ENCODE measurements at regions not wholly inside any gene's neighbourhood (a gene's known extent, or its start where the extent isn't known, plus 50 kb on each side); places are given as distances from the start of the nearest gene placed in this dataset.

DNA sequence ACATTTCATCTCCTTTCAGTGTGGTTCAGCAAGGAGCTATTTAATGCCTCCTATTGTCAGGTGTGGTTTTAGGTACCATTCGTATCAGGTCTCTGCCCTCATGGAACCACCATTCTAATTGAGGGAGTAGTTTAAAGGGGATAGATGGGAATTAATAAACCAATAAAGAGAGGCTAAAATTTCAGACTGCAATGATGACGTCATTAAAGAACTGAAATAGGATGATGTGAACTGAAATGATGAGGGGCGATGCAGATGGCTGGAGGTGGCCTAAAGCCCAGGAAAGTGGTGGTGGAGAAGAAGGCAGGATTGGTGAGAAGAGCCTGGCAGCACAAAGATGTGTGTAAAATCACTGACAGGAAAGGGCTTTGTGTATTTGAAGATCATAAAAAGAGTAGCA is 148.9 kb upstream of the RBFOX1 start:
- TF ChIP-seq, protein P1, sequence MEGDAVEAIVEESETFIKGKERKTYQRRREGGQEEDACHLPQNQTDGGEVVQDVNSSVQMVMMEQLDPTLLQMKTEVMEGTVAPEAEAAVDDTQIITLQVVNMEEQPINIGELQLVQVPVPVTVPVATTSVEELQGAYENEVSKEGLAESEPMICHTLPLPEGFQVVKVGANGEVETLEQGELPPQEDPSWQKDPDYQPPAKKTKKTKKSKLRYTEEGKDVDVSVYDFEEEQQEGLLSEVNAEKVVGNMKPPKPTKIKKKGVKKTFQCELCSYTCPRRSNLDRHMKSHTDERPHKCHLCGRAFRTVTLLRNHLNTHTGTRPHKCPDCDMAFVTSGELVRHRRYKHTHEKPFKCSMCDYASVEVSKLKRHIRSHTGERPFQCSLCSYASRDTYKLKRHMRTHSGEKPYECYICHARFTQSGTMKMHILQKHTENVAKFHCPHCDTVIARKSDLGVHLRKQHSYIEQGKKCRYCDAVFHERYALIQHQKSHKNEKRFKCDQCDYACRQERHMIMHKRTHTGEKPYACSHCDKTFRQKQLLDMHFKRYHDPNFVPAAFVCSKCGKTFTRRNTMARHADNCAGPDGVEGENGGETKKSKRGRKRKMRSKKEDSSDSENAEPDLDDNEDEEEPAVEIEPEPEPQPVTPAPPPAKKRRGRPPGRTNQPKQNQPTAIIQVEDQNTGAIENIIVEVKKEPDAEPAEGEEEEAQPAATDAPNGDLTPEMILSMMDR (IDR thresholded peaks at IDR 0.05; ENCODE audit: low read depth, low read length) = no peak
- no peak for TF ChIP-seq EZH2phosphoT487 (IDR thresholded peaks at IDR 0.05; ENCODE audit: low read depth)
